HEK293T (cell line): ENCODE measurements at regions not wholly inside any gene's neighbourhood (a gene's known extent, or its start where the extent isn't known, plus 50 kb on each side); places are given as distances from the start of the nearest gene placed in this dataset.

Experiments
- CTCF ChIA-PET: fragments of 350-600 bp; formaldehyde crosslinking; extraction: SDS; loops from one replicate; lab custom pipeline; 2021; ENCODE audit warnings: antibody characterized with exemption, inconsistent platforms; lab: Yijun Ruan, JAX
- POLR2A ChIA-PET: fragments of 350-600 bp; formaldehyde crosslinking; extraction: SDS; loops from one replicate; lab custom pipeline; 2020; ENCODE audit warnings: antibody characterized with exemption, inconsistent platforms; lab: Yijun Ruan, JAX
- DNase-seq: peaks from one replicate; pipeline ENCODE4 v3.0.0; 2012; ENCODE audit warnings: mixed read lengths; ENCODE audit errors: extremely low spot score
- ARNT ChIP-seq: fragments of 450-650 bp; IDR thresholded peaks from 2 replicates; pipeline ENCODE4 v1.6.1; 2017; ENCODE audit warnings: mild to moderate bottlenecking
- BHLHE40 ChIP-seq: fragments of 450-650 bp; IDR thresholded peaks from 2 replicates; pipeline ENCODE4 v1.6.1; 2016; ENCODE audit warnings: mild to moderate bottlenecking, moderate library complexity, borderline replicate concordance
- CTBP1 ChIP-seq: fragments of 450-650 bp; IDR thresholded peaks from 2 replicates; pipeline ENCODE4 v1.6.1; 2016; ENCODE audit warnings: borderline replicate concordance
- ELF4 ChIP-seq: fragments of 450-650 bp; IDR thresholded peaks from 2 replicates; pipeline ENCODE4 v1.6.1; 2017; ENCODE audit warnings: antibody characterized with exemption
- FOXA1 ChIP-seq: fragments of 450-650 bp; IDR thresholded peaks from 2 replicates; pipeline ENCODE4 v1.6.1; 2016; ENCODE audit warnings: mild to moderate bottlenecking
- FOXK2 ChIP-seq: fragments of 450-650 bp; IDR thresholded peaks from 2 replicates; pipeline ENCODE4 v1.6.1; 2016; ENCODE audit warnings: mild to moderate bottlenecking
- FOXM1 ChIP-seq: fragments of 450-650 bp; IDR thresholded peaks from 2 replicates; pipeline ENCODE4 v1.6.1; 2017; ENCODE audit warnings: mild to moderate bottlenecking, borderline replicate concordance
- HDGF ChIP-seq: fragments of 450-650 bp; IDR thresholded peaks from 2 replicates; pipeline ENCODE4 v1.6.1; 2017; ENCODE audit warnings: antibody characterized with exemption, borderline replicate concordance
- L3MBTL2 ChIP-seq: fragments of 450-650 bp; conservative IDR thresholded peaks from 2 replicates; pipeline ENCODE4 v1.6.1; 2016; ENCODE audit warnings: mild to moderate bottlenecking
- LEF1 ChIP-seq: fragments of 450-650 bp; IDR thresholded peaks from 2 replicates; pipeline ENCODE4 v1.6.1; 2017; ENCODE audit warnings: mild to moderate bottlenecking, borderline replicate concordance
- NFRKB ChIP-seq: fragments of 450-650 bp; IDR thresholded peaks from 2 replicates; pipeline ENCODE4 v1.6.1; 2016; ENCODE audit warnings: mild to moderate bottlenecking, moderate library complexity
- SP1 ChIP-seq: fragments of 450-650 bp; IDR thresholded peaks from 2 replicates; pipeline ENCODE4 v1.6.1; 2017
- SUZ12 ChIP-seq: fragments of 450-650 bp; IDR thresholded peaks from 2 replicates; pipeline ENCODE4 v1.6.1; 2016; ENCODE audit warnings: mild to moderate bottlenecking
- TARDBP ChIP-seq: fragments of 450-650 bp; IDR thresholded peaks from 2 replicates; pipeline ENCODE4 v1.6.1; 2016
- ZNF384 ChIP-seq: fragments of 450-650 bp; IDR thresholded peaks from 2 replicates; pipeline ENCODE4 v1.6.1; 2016
- TF ChIP-seq, protein P1 (sequence below): fragments of 450-650 bp; IDR thresholded peaks from 2 replicates; pipeline ENCODE4 v1.6.1; 2016

DNA sequence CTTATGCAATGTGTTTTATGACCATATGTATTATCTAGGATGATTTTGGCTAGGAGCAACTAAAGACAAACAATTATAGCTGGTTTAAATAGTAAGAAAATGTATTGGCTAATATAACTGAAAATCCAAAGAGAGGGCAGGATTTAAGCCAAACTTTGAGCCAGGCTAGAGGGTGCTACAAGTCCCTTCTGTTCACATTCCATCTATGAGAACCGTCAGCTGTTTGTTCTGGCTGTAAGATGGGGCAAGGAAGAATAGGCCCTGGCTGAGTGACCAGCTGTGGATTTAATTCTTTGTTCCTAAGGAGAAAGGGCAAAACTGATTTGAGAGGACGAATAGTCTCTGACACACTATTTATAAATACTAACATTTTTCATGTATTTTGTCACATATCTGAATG lies 79.2 kb upstream of the UGT8 start:
- DNase-seq: no peak
- CTCF ChIA-PET: no interaction called here
- POLR2A ChIA-PET: no interaction called here
- TF ChIP-seq NFRKB (no peak), BHLHE40 (no peak), TARDBP (no peak), FOXM1 (no peak), ARNT (no peak), CTBP1 (no peak), LEF1 (no peak), ZNF384 (no peak), FOXA1 (no peak), SP1 (no peak), HDGF (no peak), FOXK2 (no peak), SUZ12 (no peak), ELF4 (no peak), L3MBTL2 (no peak)
- TF ChIP-seq, protein P1, sequence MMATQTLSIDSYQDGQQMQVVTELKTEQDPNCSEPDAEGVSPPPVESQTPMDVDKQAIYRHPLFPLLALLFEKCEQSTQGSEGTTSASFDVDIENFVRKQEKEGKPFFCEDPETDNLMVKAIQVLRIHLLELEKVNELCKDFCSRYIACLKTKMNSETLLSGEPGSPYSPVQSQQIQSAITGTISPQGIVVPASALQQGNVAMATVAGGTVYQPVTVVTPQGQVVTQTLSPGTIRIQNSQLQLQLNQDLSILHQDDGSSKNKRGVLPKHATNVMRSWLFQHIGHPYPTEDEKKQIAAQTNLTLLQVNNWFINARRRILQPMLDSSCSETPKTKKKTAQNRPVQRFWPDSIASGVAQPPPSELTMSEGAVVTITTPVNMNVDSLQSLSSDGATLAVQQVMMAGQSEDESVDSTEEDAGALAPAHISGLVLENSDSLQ: no peak

GRCh38 chr4:114527170-114527569 lies 71.4 kb upstream of the UGT8 start:
- DNase-seq: no peak
- CTCF ChIA-PET: no interaction called here
- POLR2A ChIA-PET: no interaction called here
- no peak for TF ChIP-seq BHLHE40
- no peak for TF ChIP-seq SUZ12
- TF ChIP-seq NFRKB: no peak
- no peak for TF ChIP-seq ARNT
- no peak for TF ChIP-seq HDGF
- no peak for TF ChIP-seq ZNF384
- no peak for TF ChIP-seq SP1
- TF ChIP-seq ELF4: no peak
- TF ChIP-seq FOXM1: no peak
- no peak for TF ChIP-seq L3MBTL2
- no peak for TF ChIP-seq FOXA1
- no peak for TF ChIP-seq FOXK2
- TF ChIP-seq LEF1: no peak
- TF ChIP-seq, protein P1: no peak
- TF ChIP-seq TARDBP: no peak

DNA sequence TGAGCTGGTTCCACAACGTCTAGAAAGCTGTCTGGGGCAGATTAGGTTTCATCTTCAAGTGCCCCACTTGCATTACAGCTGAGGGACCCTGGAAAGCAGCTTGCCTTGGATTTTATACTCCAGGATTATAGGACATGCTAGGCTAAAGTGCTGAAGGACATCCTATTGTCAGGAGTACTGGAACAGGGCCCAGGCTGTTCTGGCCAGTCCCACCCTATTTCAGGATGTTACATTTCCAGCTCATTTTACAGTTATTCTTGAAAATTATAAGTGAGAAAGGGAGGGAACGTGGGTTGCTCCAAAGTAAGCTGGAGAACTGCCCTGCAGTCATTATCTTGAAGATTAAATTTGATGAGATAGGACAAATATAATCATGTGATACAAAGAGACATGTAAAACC lies 71.0 kb upstream of the UGT8 start:
- TF ChIP-seq BHLHE40 (no peak), HDGF (no peak), FOXM1 (no peak), NFRKB (no peak), FOXA1 (no peak), SUZ12 (no peak), TARDBP (no peak)
- POLR2A ChIA-PET: no interaction called here
- DNase-seq: no peak
- CTCF ChIA-PET: no interaction called here

- ChIA-PET POLR2A (no interaction called here), CTCF (no interaction called here)
- DNase-seq: no peak
- TF ChIP-seq SP1 (no peak), BHLHE40 (no peak), SUZ12 (no peak), L3MBTL2 (no peak), TARDBP (no peak), FOXM1 (no peak), NFRKB (no peak), FOXA1 (no peak), FOXK2 (no peak), LEF1 (no peak), CTBP1 (no peak), ARNT (no peak), ELF4 (no peak), ZNF384 (no peak)
- TF ChIP-seq, protein P1: no peak
Observed at GRCh38 chr4:114535725-114536124, 62.9 kb upstream of the UGT8 start.

DNA sequence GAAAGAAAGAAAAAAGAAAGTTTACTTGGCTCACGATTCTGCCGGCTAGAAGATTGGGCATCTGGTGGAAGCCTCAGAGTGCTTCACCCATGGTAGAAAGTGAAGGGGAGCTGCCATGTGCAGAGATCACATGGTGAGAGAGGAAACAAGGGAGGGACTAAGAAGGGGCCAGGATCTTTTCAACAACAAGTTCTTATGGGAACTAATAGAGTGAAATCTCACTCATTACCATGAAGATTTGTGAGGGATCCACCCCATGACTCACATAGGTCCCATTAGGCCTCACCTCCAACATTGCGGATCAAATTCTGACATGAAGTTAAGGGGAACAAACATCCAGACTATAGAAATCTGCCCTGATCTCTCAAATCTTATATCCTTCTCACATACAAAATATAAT lies 61.3 kb upstream of the UGT8 start:
- no peak for DNase-seq
- TF ChIP-seq FOXM1: no peak
- TF ChIP-seq, protein P1: no peak
- TF ChIP-seq FOXK2: no peak
- ChIA-PET CTCF (no interaction called here), POLR2A (no interaction called here)

DNA sequence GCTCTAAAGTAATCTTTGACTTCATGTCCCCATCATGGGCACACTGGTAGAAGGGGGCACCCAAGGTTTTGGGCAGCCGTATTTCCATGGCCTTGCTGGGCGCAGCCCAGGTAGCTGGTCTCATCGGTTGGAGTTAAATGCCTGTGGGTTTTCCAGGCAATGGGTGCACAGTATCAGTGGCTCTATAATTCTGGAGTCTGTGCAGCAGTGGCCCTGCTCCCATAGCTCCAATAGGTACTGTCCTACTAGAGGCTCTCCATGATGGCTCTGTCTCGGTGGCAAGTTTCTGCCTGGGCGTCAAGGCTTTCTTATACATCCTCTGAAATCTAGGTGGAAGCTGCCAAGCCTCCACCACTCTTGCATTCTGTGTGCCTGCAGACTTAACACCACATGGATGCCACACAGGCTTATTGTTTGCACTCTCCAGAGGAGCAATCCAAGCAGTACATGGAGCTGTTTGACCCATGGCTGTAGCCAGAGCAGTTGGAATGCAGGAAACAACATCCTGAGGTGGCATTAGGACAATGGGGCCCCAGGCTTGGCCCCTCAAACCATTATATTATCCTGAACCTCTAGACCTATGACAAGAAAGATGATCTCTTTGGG lies 60.5 kb upstream of the UGT8 start:
- ChIA-PET POLR2A (no interaction called here), CTCF (no interaction called here)
- DNase-seq: no peak
- TF ChIP-seq SP1: no peak
- TF ChIP-seq FOXA1: no peak
- no peak for TF ChIP-seq L3MBTL2
- no peak for TF ChIP-seq CTBP1
- TF ChIP-seq HDGF: no peak
- TF ChIP-seq, protein P1: no peak
- TF ChIP-seq FOXM1: no peak
- TF ChIP-seq BHLHE40: no peak
- TF ChIP-seq ARNT: no peak
- no peak for TF ChIP-seq LEF1
- TF ChIP-seq NFRKB: no peak
- no peak for TF ChIP-seq SUZ12
- no peak for TF ChIP-seq FOXK2
- TF ChIP-seq TARDBP: no peak
- TF ChIP-seq ZNF384: no peak
- no peak for TF ChIP-seq ELF4
